Esophagus squamous epithelium (tissue), 5 donors: ENCODE measurements at regions not wholly inside any gene's neighbourhood (a gene's known extent, or its start where the extent isn't known, plus 50 kb on each side); places are given as distances from the start of the nearest gene placed in this dataset.
"Not testable (repeated sequence)": the region's sequence is repeated elsewhere in the genome, so short reads cannot be mapped to it uniquely, and the experiment has no call there.

Experiments used
- DNase-seq: peaks from one replicate; lab custom pipeline; 2025; lab: John Stamatoyannopoulos, UW
- H3K27ac ChIP-seq, 4 donors: fragments of 200-600 bp; sonication (generic); one replicate each; pipeline ENCODE4 v1.5.1; 2016 to 2019; ENCODE audit warnings: mild to moderate bottlenecking in 1 of 4
- H3K27me3 ChIP-seq, 4 donors: fragments of 200-600 bp; sonication (generic); 1 replicate in 3 of 4; 2 replicates in 1 of 4; pipeline versions ENCODE4 v1.5.1 to v1.6.0; 2017 to 2021; ENCODE audit warnings: antibody characterized with exemption in 1 of 4
- H3K36me3 ChIP-seq, 3 donors: fragments of 200-600 bp; sonication (generic); one replicate each; pipeline ENCODE4 v1.5.1; 2016 to 2019
- H3K4me1 ChIP-seq, 3 donors: fragments of 200-600 bp; sonication (generic); one replicate each; pipeline ENCODE4 v1.5.1; 2017 to 2019
- H3K4me3 ChIP-seq, 4 donors: fragments of 200-600 bp; sonication (generic); 1 replicate in 3 of 4; 2 replicates in 1 of 4; pipeline ENCODE4 v1.5.1; 2016 to 2019; ENCODE audit warnings: mild to moderate bottlenecking in 2 of 4, moderate library complexity in 1 of 4
- H3K9me3 ChIP-seq, 3 donors: fragments of 200-600 bp; sonication (generic); one replicate each; pipeline ENCODE4 v1.5.1; 2016 to 2019
- CTCF ChIP-seq, 6 experiments: fragments of 450-650 bp in 4 of 6; fragments of 200-600 bp in 2 of 6; sonication (generic) in 2 of 6; IDR thresholded peaks; one replicate each; pipeline ENCODE4 v1.5.1; 2016 to 2019; ENCODE audit warnings: antibody characterized with exemption in 6 of 6, mild to moderate bottlenecking in 4 of 6, moderate library complexity in 4 of 6
- POLR2A ChIP-seq, 4 donors: fragments of 450-650 bp; IDR thresholded peaks; one replicate each; pipeline ENCODE4 v1.6.1; 2017; ENCODE audit warnings: antibody characterized with exemption in 4 of 4, mild to moderate bottlenecking in 4 of 4, moderate library complexity in 3 of 4
- WGBS, 2 donors: methylation state at CpG; one replicate each; pipeline ENCODE4 v1.1.5; 2018; 5-methylcytosine and 5-hydroxymethylcytosine counted together
- intact Hi-C: fragments of 100-400 bp; cut with DNase I; formaldehyde crosslinking; loops from one replicate; pipeline ENCODE4 v1.15.0; 2022
- donor health status: DM: yes; HTN: yes; CAD: no.

GRCh38 chr19:41510484-41510883 is 65.5 kb upstream of the CEACAM21 start:
- Histone ChIP-seq H3K27ac (no peak overlapping the region), H3K36me3 (no peaks in the 10 kb centered on the region), H3K4me1 (no peaks in the 10 kb centered on the region), H3K9me3 (no peaks in the 10 kb centered on the region), H3K4me3 (no peak overlapping the region), H3K27me3 (peaks cover 0 to 74% (median 0%) of the 10 kb centered on the region in 4 donors)
- intact Hi-C loops, result no loop called here
- WGBS, 2 donors, result 58 to 72% methylated on average over 12 of the region's 12 CpGs
- no peak for TF ChIP-seq POLR2A (IDR thresholded peaks at IDR 0.05)
- no peak for TF ChIP-seq CTCF (IDR thresholded peaks at IDR 0.05)
- no peak for DNase-seq

- Histone ChIP-seq H3K27ac (no peak overlapping the region), H3K4me1 (no peaks in the 10 kb centered on the region), H3K27me3 (peaks cover 0 to 74% (median 0%) of the 10 kb centered on the region in 4 donors), H3K9me3 (no peaks in the 10 kb centered on the region), H3K36me3 (no peaks in the 10 kb centered on the region), H3K4me3 (no peak overlapping the region)
- TF ChIP-seq POLR2A (IDR thresholded peaks at IDR 0.05) (no peak), CTCF (IDR thresholded peaks at IDR 0.05) (no peak)
- DNase-seq, result no peak
- intact Hi-C loops, result no loop called here
- 72 to 76% methylated on average over 7 to 8 of the region's 8 CpGs for WGBS, 2 donors
These were observed 64.3 kb upstream of the CEACAM21 start for GRCh38 chr19:41511628-41512027.

GRCh38 chr19:41515015-41515652 is 60.8 kb upstream of the CEACAM21 start:
- Histone ChIP-seq H3K9me3 (no peaks in the 10 kb centered on the region), H3K4me3 (no peak overlapping the region), H3K4me1 (no peaks in the 10 kb centered on the region), H3K27me3 (peaks cover 0 to 89% (median 0%) of the 10 kb centered on the region in 4 donors), H3K36me3 (no peaks in the 10 kb centered on the region), H3K27ac (no peak overlapping the region)
- intact Hi-C loops, result no loop called here
- TF ChIP-seq POLR2A (IDR thresholded peaks at IDR 0.05) (no peak), CTCF (IDR thresholded peaks at IDR 0.05) (no peak)
- WGBS, 2 donors, result 70 to 75% methylated on average over 5 of the region's 25 CpGs
- DNase-seq, result no peak

GRCh38 chr19:41516292-41517171 is 59.4 kb upstream of the CEACAM21 start:
- 56 to 57% methylated on average over 19 of the region's 19 CpGs for WGBS, 2 donors
- H3K4me1 ChIP-seq, H3K36me3 ChIP-seq, intact Hi-C loops, DNase-seq, H3K27ac ChIP-seq, H3K4me3 ChIP-seq, H3K9me3 ChIP-seq: not testable (repeated sequence)
- peaks cover 0 to 89% (median 0%) of the 10 kb centered on the region in 4 donors for H3K27me3 ChIP-seq

GRCh38 chr19:41518141-41518540 is 57.8 kb upstream of the CEACAM21 start:
- no peak for DNase-seq
- peaks cover 0 to 95% (median 3%) of the 10 kb centered on the region in 4 donors for H3K27me3 ChIP-seq
- intact Hi-C loops, result no loop called here
- no peaks in the 10 kb centered on the region for H3K36me3 ChIP-seq
- WGBS, 2 donors, result 59 to 67% methylated on average over 3 of the region's 3 CpGs
- TF ChIP-seq CTCF (IDR thresholded peaks at IDR 0.05), result no peak
- no peak for TF ChIP-seq POLR2A (IDR thresholded peaks at IDR 0.05)
- peaks cover 0 to 9% (median 3%) of the 10 kb centered on the region in 3 donors for H3K4me1 ChIP-seq
- no peak overlapping the region for H3K4me3 ChIP-seq
- H3K27ac ChIP-seq, result no peak overlapping the region
- no peaks in the 10 kb centered on the region for H3K9me3 ChIP-seq

GRCh38 chr19:41521138-41521930 is 54.6 kb upstream of the CEACAM21 start:
- peak overlapping the region; percentile 19 to 75 (median 57) for H3K27ac ChIP-seq
- H3K36me3 ChIP-seq, H3K4me1 ChIP-seq, DNase-seq, H3K9me3 ChIP-seq, intact Hi-C loops: not testable (repeated sequence)
- H3K27me3 ChIP-seq, result peaks cover 0 to 100% (median 3%) of the 10 kb centered on the region in 4 donors
- H3K4me3 ChIP-seq, result peak overlapping the region; percentile 16 to 61 (median 31)
- 34 to 48% methylated on average over 15 of the region's 18 CpGs for WGBS, 2 donors
